CD4-positive, alpha-beta T cell treated with Interleukin-17A for 1 hour (primary cell): ENCODE measurements at regions not wholly inside any gene's neighbourhood (a gene's known extent, or its start where the extent isn't known, plus 50 kb on each side); places are given as distances from the start of the nearest gene placed in this dataset.

Experiments used
- DNase-seq: peaks from one replicate; pipeline ENCODE4 v3.0.0-alpha.2; 2020

GRCh38 chr3:81041331-81041730, 720.1 kb downstream of the GBE1 start:
- no peak for DNase-seq

- no peak for DNase-seq
Measured at GRCh38 chr3:81040107-81040506, 721.3 kb downstream of the GBE1 start.

- no peak for DNase-seq
Measured at GRCh38 chr3:81033684-81034083, 727.8 kb downstream of the GBE1 start.

GRCh38 chr3:81033185-81033584, 728.3 kb downstream of the GBE1 start:
- DNase-seq: no peak

- DNase-seq: no peak
Measured at GRCh38 chr3:81029861-81030260, 731.6 kb downstream of the GBE1 start.

- DNase-seq: no peak
Measured at GRCh38 chr3:81027344-81027743, 734.1 kb downstream of the GBE1 start.

- no peak for DNase-seq
Measured at GRCh38 chr3:81024560-81024959, 736.9 kb downstream of the GBE1 start.

GRCh38 chr3:81022339-81022738, 739.1 kb downstream of the GBE1 start:
- DNase-seq: no peak

- no peak for DNase-seq
Measured at GRCh38 chr3:81013360-81013759, 748.1 kb downstream of the GBE1 start.

GRCh38 chr3:81005992-81006391, 755.5 kb downstream of the GBE1 start:
- no peak for DNase-seq

- DNase-seq: no peak
Measured at GRCh38 chr3:81003817-81004216, 757.6 kb downstream of the GBE1 start.

- no peak for DNase-seq
Measured at GRCh38 chr3:81003008-81003645, 758.3 kb downstream of the GBE1 start.

- DNase-seq: no peak
Measured at GRCh38 chr3:80999481-80999880, 762.0 kb downstream of the GBE1 start.

GRCh38 chr3:80998022-80998421, 763.4 kb downstream of the GBE1 start:
- DNase-seq: no peak

GRCh38 chr3:80997622-80998021, 763.8 kb downstream of the GBE1 start:
- DNase-seq: no peak

GRCh38 chr3:80994767-80995166, 766.7 kb downstream of the GBE1 start:
- DNase-seq: no peak

GRCh38 chr3:80994085-80994665, 767.3 kb downstream of the GBE1 start:
- DNase-seq: no peak

- no peak for DNase-seq
Measured at GRCh38 chr3:80993241-80993945, 768.1 kb downstream of the GBE1 start.

GRCh38 chr3:80983753-80984152, 777.7 kb downstream of the GBE1 start:
- DNase-seq: no peak

- DNase-seq: no peak
Measured at GRCh38 chr3:80978216-80978969, 783.1 kb downstream of the GBE1 start.

GRCh38 chr3:80970292-80970691, 791.2 kb downstream of the GBE1 start:
- no peak for DNase-seq

- DNase-seq: no peak
Measured at GRCh38 chr3:80929576-80929975, 831.9 kb downstream of the GBE1 start.

- DNase-seq: no peak
Measured at GRCh38 chr3:80914854-80915253, 846.6 kb downstream of the GBE1 start.

- DNase-seq: no peak
Measured at GRCh38 chr3:80898211-80898610, 863.2 kb downstream of the GBE1 start.
